Heart right ventricle (tissue), 16 donors: ENCODE measurements at regions not wholly inside any gene's neighbourhood (a gene's known extent, or its start where the extent isn't known, plus 50 kb on each side); places are given as distances from the start of the nearest gene placed in this dataset.

Source experiments
- ATAC-seq, 8 donors: fragments of 200-7000 bp; cut with Tn5 transposase; one replicate each; pipeline ENCODE4 v1.9.1; 2020; ENCODE audit warnings: mild to moderate bottlenecking in 8 of 8, moderate library complexity in 8 of 8, moderate number of reproducible peaks in 1 of 8
- DNase-seq, 2 donors: peaks; one replicate each; pipeline ENCODE4 v3.0.0-alpha.2; 2020
- H3K27ac ChIP-seq, 10 donors: fragments of 200-600 bp; sonication (generic) in 2 of 10; one replicate each; pipeline versions ENCODE4 v1.5.0 to v1.8.0; 2020 to 2022; ENCODE audit warnings: mild to moderate bottlenecking in 3 of 10
- H3K27me3 ChIP-seq, 7 donors: fragments of 200-600 bp; one replicate each; pipeline ENCODE4 v1.8.0; 2021 to 2022; ENCODE audit warnings: mild to moderate bottlenecking in 2 of 7
- H3K36me3 ChIP-seq, 9 donors: fragments of 200-600 bp; sonication (generic) in 1 of 9; one replicate each; pipeline versions ENCODE4 v1.5.0 to v1.8.0; 2020 to 2022; ENCODE audit warnings: mild to moderate bottlenecking in 2 of 9
- H3K4me1 ChIP-seq, 9 donors: fragments of 200-600 bp; sonication (generic) in 1 of 9; one replicate each; pipeline versions ENCODE4 v1.5.0 to v1.8.0; 2020 to 2022; ENCODE audit warnings: mild to moderate bottlenecking in 4 of 9
- H3K4me3 ChIP-seq, 10 donors: fragments of 200-600 bp; sonication (generic) in 2 of 10; one replicate each; pipeline versions ENCODE4 v1.5.0 to v1.8.0; 2020 to 2022; ENCODE audit warnings: mild to moderate bottlenecking in 7 of 10, moderate library complexity in 2 of 10
- H3K9me3 ChIP-seq, 11 donors: fragments of 200-600 bp in 10 of 11; sonication (generic) in 2 of 11; one replicate each; pipeline versions ENCODE4 v1.5.0 to v1.8.0; 2013 to 2022; ENCODE audit warnings: mild to moderate bottlenecking in 2 of 11, control low read depth in 1 of 11, moderate library complexity in 1 of 11
- WGBS, 2 donors: extraction: QIAGEN DNeasy Blood & Tissue Kit; methylation state at CpG; one replicate each; pipeline ENCODE4 v1.1.7; 2013; ENCODE audit warnings: inconsistent platforms in 1 of 2; 5-methylcytosine and 5-hydroxymethylcytosine counted together
- intact Hi-C, 10 donors: fragments of 100-400 bp; cut with DNase I; formaldehyde crosslinking; loops; one replicate each; pipeline versions ENCODE4 v1.11.1 to v1.14.2; 2022
- TF ChIP-seq, protein P1 (sequence below), 9 donors: fragments of 200-600 bp; sonication (generic) in 2 of 9; IDR thresholded peaks; one replicate each; pipeline versions ENCODE4 v1.5.0 to v1.8.0; 2021 to 2022; ENCODE audit warnings: antibody characterized with exemption in 9 of 9, mild to moderate bottlenecking in 5 of 9, moderate library complexity in 1 of 9
- donor health status: Arrhythmogenic right ventricular cardiomyopathy.
- donor health status: ischemic (EF 13 %, LVEDD 7.1; RV severe dilation, severe dysfunction).
- donor health status: healthy with polysubstance abuse.
- donor health status: DM: no; HTN: yes; CAD: no.
- donor health status: DM: no; HTN: no; CAD: no.
- donor health status: ischemic (EF 25% LVEDD 6.9; RV normal size, moderate dysfunction).
- donor health status: ischemic (EF 25% LVEDD 5.7; RV mildly dilated, moderate dysfunction).
- donor health status: healthy.
- donor health status: DM: yes; HTN: yes; CAD: no.
- donor health status: Ischemic cardiomyopathy.
- donor health status: ischemic (EF 35%, LVEDD 5.7; RV mildly dilated, moderate dysfunction).
- donor health status: nonischemic (EF 11% LVEDD 7.7; RV severe dilation, severe dysfunction).
- donor health status: DM: yes; HTN: yes; CAD: no.
- donor health status: PGD.
- donor health status: ischemic (EF 29% LVEDD 5.4; RV normal size, mild dysfunction).
- donor health status: nonischemic (EF 23%, LVEDD 6.1; RV moderate dilation, normal function).

DNA sequence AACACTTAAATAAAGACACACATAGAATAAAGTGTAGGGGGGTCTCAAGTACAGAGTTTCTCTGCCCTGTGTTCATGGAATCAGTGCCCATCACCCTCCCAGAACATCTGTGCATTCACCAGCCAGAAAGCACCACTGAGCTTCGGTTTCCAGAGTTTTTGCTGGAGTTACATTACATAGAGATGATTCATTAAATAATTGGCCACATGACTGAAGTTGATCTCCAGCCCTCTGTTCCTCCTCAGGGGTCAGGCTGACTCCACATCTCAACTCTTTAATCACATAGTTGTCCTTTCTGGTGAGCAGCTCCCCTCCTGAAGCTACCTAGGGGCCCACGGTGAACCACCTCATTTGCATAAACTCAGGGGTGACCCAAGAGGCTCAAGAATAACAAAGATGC is 129.8 kb downstream of the METTL4 start:
- TF ChIP-seq, protein P1, sequence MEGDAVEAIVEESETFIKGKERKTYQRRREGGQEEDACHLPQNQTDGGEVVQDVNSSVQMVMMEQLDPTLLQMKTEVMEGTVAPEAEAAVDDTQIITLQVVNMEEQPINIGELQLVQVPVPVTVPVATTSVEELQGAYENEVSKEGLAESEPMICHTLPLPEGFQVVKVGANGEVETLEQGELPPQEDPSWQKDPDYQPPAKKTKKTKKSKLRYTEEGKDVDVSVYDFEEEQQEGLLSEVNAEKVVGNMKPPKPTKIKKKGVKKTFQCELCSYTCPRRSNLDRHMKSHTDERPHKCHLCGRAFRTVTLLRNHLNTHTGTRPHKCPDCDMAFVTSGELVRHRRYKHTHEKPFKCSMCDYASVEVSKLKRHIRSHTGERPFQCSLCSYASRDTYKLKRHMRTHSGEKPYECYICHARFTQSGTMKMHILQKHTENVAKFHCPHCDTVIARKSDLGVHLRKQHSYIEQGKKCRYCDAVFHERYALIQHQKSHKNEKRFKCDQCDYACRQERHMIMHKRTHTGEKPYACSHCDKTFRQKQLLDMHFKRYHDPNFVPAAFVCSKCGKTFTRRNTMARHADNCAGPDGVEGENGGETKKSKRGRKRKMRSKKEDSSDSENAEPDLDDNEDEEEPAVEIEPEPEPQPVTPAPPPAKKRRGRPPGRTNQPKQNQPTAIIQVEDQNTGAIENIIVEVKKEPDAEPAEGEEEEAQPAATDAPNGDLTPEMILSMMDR (IDR thresholded peaks at IDR 0.05): no peak
- H3K9me3 ChIP-seq: peaks cover 0 to 9% (median 0%) of the 10 kb centered on the region in 11 donors
- no peak for ATAC-seq
- H3K4me3 ChIP-seq: no peak overlapping the region
- 79 to 87% methylated on average over 2 of the region's 2 CpGs for WGBS, 2 donors
- H3K4me1 ChIP-seq: peaks cover 0 to 7% (median 0%) of the 10 kb centered on the region in 9 donors
- no peak for DNase-seq
- no peak overlapping the region for H3K27ac ChIP-seq
- H3K27me3 ChIP-seq: no peaks in the 10 kb centered on the region
- intact Hi-C loops: no loop called here
- H3K36me3 ChIP-seq: no peaks in the 10 kb centered on the region

DNA sequence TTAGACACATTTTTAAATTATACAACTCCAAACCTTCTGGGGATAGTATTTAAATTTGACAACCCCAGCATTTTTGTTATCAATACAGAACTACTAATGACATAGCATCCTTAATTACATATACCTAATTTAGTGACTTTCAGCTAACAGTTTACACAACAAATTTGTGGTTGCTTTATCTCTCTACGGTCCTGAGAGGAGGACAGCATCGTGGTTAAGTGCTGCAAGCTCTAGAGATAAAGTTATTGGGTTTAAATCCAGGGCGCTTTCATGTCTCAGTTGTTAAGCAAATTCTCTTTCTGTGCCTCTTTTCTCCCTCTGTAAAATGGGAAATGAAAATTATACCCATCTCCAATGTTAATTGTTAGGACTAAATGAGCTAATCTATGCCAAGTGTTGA is 129.3 kb downstream of the METTL4 start:
- 57 to 59% methylated on average over 3 of the region's 3 CpGs for WGBS, 2 donors
- Histone ChIP-seq H3K9me3 (peaks cover 0 to 9% (median 0%) of the 10 kb centered on the region in 11 donors), H3K36me3 (no peaks in the 10 kb centered on the region), H3K4me3 (no peak overlapping the region), H3K27ac (no peak overlapping the region), H3K4me1 (peaks cover 0 to 7% (median 0%) of the 10 kb centered on the region in 9 donors), H3K27me3 (no peaks in the 10 kb centered on the region)
- ATAC-seq (no peak), DNase-seq (no peak)
- intact Hi-C loops: no loop called here
- TF ChIP-seq, protein P1 (IDR thresholded peaks at IDR 0.05): no peak

DNA sequence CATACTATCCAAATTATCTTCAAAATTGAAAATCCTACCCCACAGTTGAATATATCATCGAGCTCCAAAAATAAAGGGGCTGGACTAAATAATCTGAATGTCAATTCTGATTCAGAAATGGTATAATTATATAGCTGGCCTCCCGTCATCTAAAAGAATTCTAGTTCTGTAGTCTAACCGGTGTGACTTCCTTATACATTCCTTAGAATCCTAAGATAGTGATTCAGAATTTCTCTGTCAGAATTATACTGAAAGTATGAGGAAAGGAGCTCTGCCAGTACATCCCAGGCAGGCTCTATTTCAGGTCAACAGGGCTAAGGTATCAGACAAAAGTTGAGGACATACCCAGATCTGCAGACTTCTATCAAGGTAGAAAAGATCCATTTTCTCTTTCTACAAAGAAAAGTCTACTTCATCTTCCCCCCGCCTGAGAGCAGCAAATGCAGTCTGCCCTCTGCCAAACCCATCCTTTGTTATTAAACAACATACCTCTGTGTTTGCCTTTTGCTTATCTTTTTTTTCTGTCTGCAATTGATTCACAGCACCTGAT is 128.5 kb downstream of the METTL4 start:
- TF ChIP-seq, protein P1 (IDR thresholded peaks at IDR 0.05): no peak

DNA sequence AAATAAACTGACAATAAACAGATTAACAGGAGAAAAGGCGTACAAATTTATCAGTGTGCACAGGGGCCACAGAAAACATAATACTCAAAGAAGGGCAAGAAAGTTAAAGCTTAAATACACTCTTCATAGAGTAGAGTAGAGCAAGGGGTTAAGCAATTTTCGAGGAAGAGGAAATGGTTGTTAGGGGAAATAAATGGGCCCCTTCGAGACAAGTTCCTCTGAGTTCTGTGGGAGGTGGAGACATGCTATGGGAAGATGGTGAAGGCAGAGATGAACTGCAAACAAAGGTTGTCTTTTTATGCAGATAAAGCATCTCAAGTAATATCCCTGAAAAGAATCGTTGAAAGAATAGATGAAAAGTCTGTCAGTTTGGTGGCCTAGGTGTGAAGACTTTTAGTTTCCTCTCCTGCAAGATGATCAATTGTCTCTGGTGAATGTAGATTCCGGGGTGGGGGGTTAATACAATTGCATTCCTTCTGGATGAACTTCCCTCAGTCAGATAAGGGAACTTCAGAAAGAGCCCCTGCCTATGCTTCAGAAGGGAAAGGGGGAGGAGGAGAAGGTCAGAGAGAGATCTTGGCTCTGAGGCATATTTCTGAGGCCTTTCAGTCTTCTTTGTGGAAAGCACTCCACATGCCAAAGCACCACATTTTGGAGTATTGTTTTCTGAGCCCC is 127.0 kb downstream of the METTL4 start:
- no peak for DNase-seq
- WGBS, 2 donors: 42 to 47% methylated on average over 5 of the region's 5 CpGs
- intact Hi-C loops: no loop called here
- H3K4me3 ChIP-seq: no peak overlapping the region
- peaks cover 0 to 14% (median 0%) of the 10 kb centered on the region in 9 donors for H3K4me1 ChIP-seq
- no peaks in the 10 kb centered on the region for H3K27me3 ChIP-seq
- no peak for ATAC-seq
- H3K36me3 ChIP-seq: no peaks in the 10 kb centered on the region
- TF ChIP-seq, protein P1 (IDR thresholded peaks at IDR 0.05): no peak
- no peak overlapping the region for H3K27ac ChIP-seq
- peaks cover 0 to 9% (median 0%) of the 10 kb centered on the region in 11 donors for H3K9me3 ChIP-seq

More for the DNA sequence above, 128.5 kb downstream of the METTL4 start:
- H3K27ac ChIP-seq: no peak overlapping the region
- no peak for ATAC-seq
- no peaks in the 10 kb centered on the region for H3K36me3 ChIP-seq
- no peak for DNase-seq
- H3K27me3 ChIP-seq: no peaks in the 10 kb centered on the region
- peaks cover 0 to 7% (median 0%) of the 10 kb centered on the region in 9 donors for H3K4me1 ChIP-seq
- H3K9me3 ChIP-seq: peaks cover 0 to 9% (median 0%) of the 10 kb centered on the region in 11 donors
- intact Hi-C loops: no loop called here
- H3K4me3 ChIP-seq: no peak overlapping the region
- WGBS, 2 donors: 70 to 72% methylated on average over 4 of the region's 4 CpGs
